Esophagus squamous epithelium (tissue), 5 donors: ENCODE measurements at regions not wholly inside any gene's neighbourhood (a gene's known extent, or its start where the extent isn't known, plus 50 kb on each side); places are given as distances from the start of the nearest gene placed in this dataset.
A peak's percentile ranks its signal among the peaks of the same experiment; 100 is the strongest.

Experiments used
- DNase-seq: peaks from one replicate; lab custom pipeline; 2025; lab: John Stamatoyannopoulos, UW
- H3K27ac ChIP-seq, 4 donors: fragments of 200-600 bp; sonication (generic); one replicate each; pipeline ENCODE4 v1.5.1; 2016 to 2019; ENCODE audit warnings: mild to moderate bottlenecking in 1 of 4
- H3K27me3 ChIP-seq, 4 donors: fragments of 200-600 bp; sonication (generic); 1 replicate in 3 of 4; 2 replicates in 1 of 4; pipeline versions ENCODE4 v1.5.1 to v1.6.0; 2017 to 2021; ENCODE audit warnings: antibody characterized with exemption in 1 of 4
- H3K36me3 ChIP-seq, 3 donors: fragments of 200-600 bp; sonication (generic); one replicate each; pipeline ENCODE4 v1.5.1; 2016 to 2019
- H3K4me1 ChIP-seq, 3 donors: fragments of 200-600 bp; sonication (generic); one replicate each; pipeline ENCODE4 v1.5.1; 2017 to 2019
- H3K4me3 ChIP-seq, 4 donors: fragments of 200-600 bp; sonication (generic); 1 replicate in 3 of 4; 2 replicates in 1 of 4; pipeline ENCODE4 v1.5.1; 2016 to 2019; ENCODE audit warnings: mild to moderate bottlenecking in 2 of 4, moderate library complexity in 1 of 4
- H3K9me3 ChIP-seq, 3 donors: fragments of 200-600 bp; sonication (generic); one replicate each; pipeline ENCODE4 v1.5.1; 2016 to 2019
- POLR2A ChIP-seq, 4 donors: fragments of 450-650 bp; IDR thresholded peaks; one replicate each; pipeline ENCODE4 v1.6.1; 2017; ENCODE audit warnings: antibody characterized with exemption in 4 of 4, mild to moderate bottlenecking in 4 of 4, moderate library complexity in 3 of 4
- WGBS, 2 donors: methylation state at CpG; one replicate each; pipeline ENCODE4 v1.1.5; 2018; 5-methylcytosine and 5-hydroxymethylcytosine counted together
- intact Hi-C: fragments of 100-400 bp; cut with DNase I; formaldehyde crosslinking; loops from one replicate; pipeline ENCODE4 v1.15.0; 2022
- TF ChIP-seq, protein P1 (sequence below), 6 experiments: fragments of 450-650 bp in 4 of 6; fragments of 200-600 bp in 2 of 6; sonication (generic) in 2 of 6; IDR thresholded peaks; one replicate each; pipeline ENCODE4 v1.5.1; 2016 to 2019; ENCODE audit warnings: antibody characterized with exemption in 6 of 6, mild to moderate bottlenecking in 4 of 6, moderate library complexity in 4 of 6
- donor health status: DM: yes; HTN: yes; CAD: no.

DNA sequence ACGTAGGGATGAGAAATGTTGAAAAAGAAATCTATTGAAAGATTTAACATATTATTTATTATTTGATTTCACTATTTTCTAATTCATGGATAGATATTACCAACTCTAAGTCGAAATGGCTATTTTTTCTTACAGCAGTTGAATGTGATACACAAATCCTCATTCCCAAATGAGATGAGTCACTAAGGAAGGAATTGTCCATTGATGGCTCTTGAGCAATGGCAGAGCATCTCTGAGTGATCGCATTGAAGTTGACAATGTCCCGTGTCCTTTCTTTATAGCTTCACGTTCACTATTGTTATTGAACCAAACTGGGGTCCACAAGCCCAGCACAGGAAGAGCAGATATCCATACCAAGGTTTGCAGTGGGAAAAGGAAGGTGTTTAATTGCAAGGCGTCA is 648.3 kb upstream of the SPRY2 start:
- WGBS, 2 donors: 61 to 66% methylated on average over 6 of the region's 6 CpGs
- no peaks in the 10 kb centered on the region for H3K9me3 ChIP-seq
- DNase-seq: no peak
- no peaks in the 10 kb centered on the region for H3K36me3 ChIP-seq
- no peaks in the 10 kb centered on the region for H3K27me3 ChIP-seq
- no peak overlapping the region for H3K27ac ChIP-seq
- TF ChIP-seq POLR2A (IDR thresholded peaks at IDR 0.05): no peak
- TF ChIP-seq, protein P1, sequence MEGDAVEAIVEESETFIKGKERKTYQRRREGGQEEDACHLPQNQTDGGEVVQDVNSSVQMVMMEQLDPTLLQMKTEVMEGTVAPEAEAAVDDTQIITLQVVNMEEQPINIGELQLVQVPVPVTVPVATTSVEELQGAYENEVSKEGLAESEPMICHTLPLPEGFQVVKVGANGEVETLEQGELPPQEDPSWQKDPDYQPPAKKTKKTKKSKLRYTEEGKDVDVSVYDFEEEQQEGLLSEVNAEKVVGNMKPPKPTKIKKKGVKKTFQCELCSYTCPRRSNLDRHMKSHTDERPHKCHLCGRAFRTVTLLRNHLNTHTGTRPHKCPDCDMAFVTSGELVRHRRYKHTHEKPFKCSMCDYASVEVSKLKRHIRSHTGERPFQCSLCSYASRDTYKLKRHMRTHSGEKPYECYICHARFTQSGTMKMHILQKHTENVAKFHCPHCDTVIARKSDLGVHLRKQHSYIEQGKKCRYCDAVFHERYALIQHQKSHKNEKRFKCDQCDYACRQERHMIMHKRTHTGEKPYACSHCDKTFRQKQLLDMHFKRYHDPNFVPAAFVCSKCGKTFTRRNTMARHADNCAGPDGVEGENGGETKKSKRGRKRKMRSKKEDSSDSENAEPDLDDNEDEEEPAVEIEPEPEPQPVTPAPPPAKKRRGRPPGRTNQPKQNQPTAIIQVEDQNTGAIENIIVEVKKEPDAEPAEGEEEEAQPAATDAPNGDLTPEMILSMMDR (IDR thresholded peaks at IDR 0.05): no peak
- no peak overlapping the region for H3K4me3 ChIP-seq
- intact Hi-C loops: no loop called here
- H3K4me1 ChIP-seq: peaks cover 0 to 4% (median 0%) of the 10 kb centered on the region in 3 donors

DNA sequence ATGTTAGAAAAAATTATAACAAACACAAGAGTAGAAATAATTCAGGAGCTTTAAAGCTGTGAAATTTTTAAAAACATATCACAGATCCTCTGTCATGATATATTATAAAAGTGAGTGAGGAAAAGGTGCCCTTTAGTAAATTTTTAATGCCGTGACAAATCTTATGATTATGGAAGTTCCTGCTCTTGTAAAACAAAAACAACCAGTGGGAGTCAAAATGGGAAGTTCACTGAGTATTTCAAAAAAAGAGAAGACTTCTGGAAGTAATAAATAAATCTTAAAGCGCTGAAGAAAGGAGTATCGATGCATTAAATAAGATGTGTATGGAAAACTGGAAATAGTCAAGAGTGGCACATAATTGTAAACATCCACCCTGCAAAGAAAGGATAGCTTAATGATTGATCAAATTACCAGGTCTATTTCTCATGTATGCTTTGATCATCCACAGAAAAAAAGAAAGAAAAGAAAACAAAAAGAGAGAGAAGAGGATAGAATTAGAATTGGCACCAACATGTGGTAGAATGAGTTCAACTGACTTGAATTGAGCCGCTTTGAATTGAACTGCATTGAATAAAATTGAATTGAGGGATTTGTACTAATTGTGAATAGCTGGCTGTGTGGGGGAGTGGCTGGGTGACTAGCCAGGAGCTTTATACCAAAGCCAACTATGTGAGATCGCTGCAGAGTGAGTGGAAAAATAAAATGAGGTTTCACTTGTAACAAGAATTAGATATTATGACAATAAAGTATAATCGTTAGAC is 647.6 kb upstream of the SPRY2 start:
- no peak overlapping the region for H3K4me3 ChIP-seq
- no peaks in the 10 kb centered on the region for H3K27me3 ChIP-seq
- intact Hi-C loops: no loop called here
- no peak overlapping the region for H3K27ac ChIP-seq
- no peaks in the 10 kb centered on the region for H3K36me3 ChIP-seq
- TF ChIP-seq POLR2A (IDR thresholded peaks at IDR 0.05): no peak
- TF ChIP-seq, protein P1 (IDR thresholded peaks at IDR 0.05): no peak
- peaks cover 0 to 4% (median 0%) of the 10 kb centered on the region in 3 donors for H3K4me1 ChIP-seq
- no peak for DNase-seq
- 34 to 35% methylated on average over 6 of the region's 6 CpGs for WGBS, 2 donors
- H3K9me3 ChIP-seq: no peaks in the 10 kb centered on the region

DNA sequence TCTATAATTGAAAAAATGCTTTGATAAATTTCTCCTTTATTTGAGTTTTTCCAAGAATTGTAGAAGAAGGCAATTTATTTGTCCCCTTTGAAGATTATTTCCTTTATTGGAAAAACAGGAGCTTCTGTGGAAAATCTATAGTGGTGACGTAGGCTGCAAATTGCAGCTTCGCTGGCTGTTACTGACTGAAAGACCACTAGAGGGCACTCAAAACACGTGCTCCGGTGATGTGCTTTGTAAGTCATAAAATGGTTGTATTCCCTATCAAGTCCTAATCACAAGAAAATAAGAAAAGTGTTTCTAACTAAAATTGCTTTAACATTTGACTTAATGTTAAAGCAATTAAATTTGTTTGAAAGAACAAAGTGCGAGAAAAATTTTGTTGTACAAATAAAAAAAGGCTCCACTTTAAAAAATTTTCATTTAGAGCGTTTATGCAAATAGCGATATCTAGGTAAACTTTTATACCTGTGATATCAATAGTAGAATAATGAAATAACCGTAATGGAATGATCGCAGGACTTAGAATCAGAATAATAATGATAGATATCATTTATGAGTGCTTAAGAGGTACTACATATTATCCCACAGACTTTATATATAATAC is 638.2 kb upstream of the SPRY2 start:
- 41 to 48% methylated on average over 9 of the region's 9 CpGs for WGBS, 2 donors
- Histone ChIP-seq H3K27me3 (peaks cover 0 to 4% (median 0%) of the 10 kb centered on the region in 4 donors), H3K4me1 (no peaks in the 10 kb centered on the region), H3K4me3 (no peak overlapping the region), H3K27ac (no peak overlapping the region), H3K36me3 (no peaks in the 10 kb centered on the region), H3K9me3 (no peaks in the 10 kb centered on the region)
- no peak for DNase-seq
- intact Hi-C loops: no loop called here
- TF ChIP-seq, protein P1 (IDR thresholded peaks at IDR 0.05): peak in 5 of 6 experiments; percentile 47 to 75 (median 69)
- no peak for TF ChIP-seq POLR2A (IDR thresholded peaks at IDR 0.05)

DNA sequence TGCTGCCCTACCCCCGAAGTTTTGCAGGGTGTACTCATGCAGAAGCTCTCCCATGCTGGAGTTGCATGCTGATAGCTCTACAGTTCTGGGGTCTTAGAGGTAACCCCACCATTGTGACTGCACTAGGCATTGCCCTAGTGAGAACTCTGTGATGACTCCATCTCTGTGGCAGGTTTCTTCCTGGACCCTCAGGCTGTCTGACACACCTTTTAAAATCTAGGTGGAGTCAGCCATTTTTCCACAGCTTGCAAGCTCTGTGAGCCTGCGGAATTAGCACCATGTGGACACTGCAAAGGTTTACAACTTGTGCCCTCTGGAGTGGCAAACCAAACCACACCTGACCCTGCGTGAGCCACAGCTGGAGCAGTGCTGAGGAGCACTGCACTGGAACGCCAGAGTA is 636.2 kb upstream of the SPRY2 start:
- Histone ChIP-seq H3K4me3 (no peak overlapping the region), H3K4me1 (peaks cover 0 to 4% (median 0%) of the 10 kb centered on the region in 3 donors), H3K27me3 (peaks cover 0 to 4% (median 0%) of the 10 kb centered on the region in 4 donors), H3K9me3 (no peaks in the 10 kb centered on the region), H3K36me3 (no peaks in the 10 kb centered on the region), H3K27ac (no peak overlapping the region)
- TF ChIP-seq, protein P1 (IDR thresholded peaks at IDR 0.05): no peak
- TF ChIP-seq POLR2A (IDR thresholded peaks at IDR 0.05): no peak
- no peak for DNase-seq
- intact Hi-C loops: no loop called here
- 54 to 70% methylated on average over 1 to 4 of the region's 4 CpGs for WGBS, 2 donors

DNA sequence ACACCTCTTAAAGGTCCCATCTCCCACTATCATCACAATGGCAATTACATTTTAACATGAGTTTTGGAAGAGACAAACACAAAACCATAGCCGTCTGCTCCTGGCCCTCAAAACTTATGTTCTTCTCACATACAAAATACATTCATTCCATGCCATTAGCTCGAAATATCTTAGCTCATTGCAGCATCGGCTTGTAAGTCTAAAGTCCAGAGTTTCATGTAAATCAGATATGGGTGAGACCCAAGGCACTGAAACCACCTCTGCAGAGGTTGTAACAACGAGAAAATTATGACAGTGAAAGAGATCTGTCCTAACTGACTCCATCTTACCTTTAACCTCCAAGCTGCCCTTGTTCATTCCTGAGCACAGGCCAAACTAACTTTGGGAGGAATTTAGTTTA is 635.0 kb upstream of the SPRY2 start:
- WGBS, 2 donors: 83 to 88% methylated on average over 4 of the region's 4 CpGs
- TF ChIP-seq, protein P1 (IDR thresholded peaks at IDR 0.05): no peak
- TF ChIP-seq POLR2A (IDR thresholded peaks at IDR 0.05): no peak
- intact Hi-C loops: no loop called here
- DNase-seq: no peak
- H3K27ac ChIP-seq: no peak overlapping the region
- no peaks in the 10 kb centered on the region for H3K36me3 ChIP-seq
- H3K27me3 ChIP-seq: peaks cover 0 to 4% (median 0%) of the 10 kb centered on the region in 4 donors
- no peak overlapping the region for H3K4me3 ChIP-seq
- H3K4me1 ChIP-seq: peaks cover 0 to 4% (median 0%) of the 10 kb centered on the region in 3 donors
- H3K9me3 ChIP-seq: no peaks in the 10 kb centered on the region
